Body of pancreas (tissue), 4 donors: ENCODE measurements at regions not wholly inside any gene's neighbourhood (a gene's known extent, or its start where the extent isn't known, plus 50 kb on each side); places are given as distances from the start of the nearest gene placed in this dataset.

Experiments
- POLR2A ChIP-seq, 3 donors: fragments of 450-650 bp; IDR thresholded peaks; one replicate each; pipeline ENCODE4 v1.6.1; 2016; ENCODE audit warnings: antibody characterized with exemption in 3 of 3, mild to moderate bottlenecking in 2 of 3
- TF ChIP-seq, protein P1 (sequence below), 7 experiments: fragments of 450-650 bp in 4 of 7; fragments of 200-600 bp in 3 of 7; sonication (generic) in 3 of 7; IDR thresholded peaks; one replicate each; pipeline ENCODE4 v1.5.1; 2016 to 2019; ENCODE audit warnings: antibody characterized with exemption in 7 of 7

DNA sequence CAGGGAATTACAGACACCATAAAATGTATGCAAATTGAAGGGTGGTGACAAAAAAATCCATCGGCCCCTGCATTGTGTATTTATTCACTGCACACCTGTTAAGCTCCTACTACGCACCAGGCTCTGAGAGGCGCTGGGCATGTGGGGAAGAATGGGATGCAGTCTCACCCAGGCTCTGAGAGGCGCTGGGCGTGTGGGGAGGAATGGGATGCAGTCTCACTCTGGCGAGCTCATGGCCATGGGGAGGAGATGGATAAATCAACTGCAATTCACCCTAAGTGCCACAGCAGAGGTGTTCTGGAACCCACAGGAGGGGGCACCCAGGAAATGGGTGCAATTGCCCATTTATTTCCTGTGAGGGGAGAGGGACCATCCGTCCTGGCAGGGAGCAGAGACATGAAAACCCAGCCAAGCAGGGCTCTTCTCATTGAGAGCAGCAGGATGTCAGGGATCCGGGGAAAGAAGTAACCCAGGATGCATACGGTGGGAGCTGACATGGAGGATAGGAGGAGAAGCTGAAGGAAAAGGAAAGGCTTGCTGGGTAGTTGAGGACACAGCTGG is 798.7 kb downstream of the TBC1D22A start:
- TF ChIP-seq, protein P1, sequence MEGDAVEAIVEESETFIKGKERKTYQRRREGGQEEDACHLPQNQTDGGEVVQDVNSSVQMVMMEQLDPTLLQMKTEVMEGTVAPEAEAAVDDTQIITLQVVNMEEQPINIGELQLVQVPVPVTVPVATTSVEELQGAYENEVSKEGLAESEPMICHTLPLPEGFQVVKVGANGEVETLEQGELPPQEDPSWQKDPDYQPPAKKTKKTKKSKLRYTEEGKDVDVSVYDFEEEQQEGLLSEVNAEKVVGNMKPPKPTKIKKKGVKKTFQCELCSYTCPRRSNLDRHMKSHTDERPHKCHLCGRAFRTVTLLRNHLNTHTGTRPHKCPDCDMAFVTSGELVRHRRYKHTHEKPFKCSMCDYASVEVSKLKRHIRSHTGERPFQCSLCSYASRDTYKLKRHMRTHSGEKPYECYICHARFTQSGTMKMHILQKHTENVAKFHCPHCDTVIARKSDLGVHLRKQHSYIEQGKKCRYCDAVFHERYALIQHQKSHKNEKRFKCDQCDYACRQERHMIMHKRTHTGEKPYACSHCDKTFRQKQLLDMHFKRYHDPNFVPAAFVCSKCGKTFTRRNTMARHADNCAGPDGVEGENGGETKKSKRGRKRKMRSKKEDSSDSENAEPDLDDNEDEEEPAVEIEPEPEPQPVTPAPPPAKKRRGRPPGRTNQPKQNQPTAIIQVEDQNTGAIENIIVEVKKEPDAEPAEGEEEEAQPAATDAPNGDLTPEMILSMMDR (IDR thresholded peaks at IDR 0.05): no peak
- TF ChIP-seq POLR2A (IDR thresholded peaks at IDR 0.05): no peak
